Smooth muscle cell (in vitro differentiated cells): ENCODE measurements at regions not wholly inside any gene's neighbourhood (a gene's known extent, or its start where the extent isn't known, plus 50 kb on each side); places are given as distances from the start of the nearest gene placed in this dataset.

Experiments used
- DNase-seq: peaks from one replicate; lab custom pipeline; 2025; ENCODE audit not compliant: unreplicated experiment; lab: John Stamatoyannopoulos, UW
- H2AFZ ChIP-seq: fragments of 200-600 bp; sonication (generic); 2 replicates; pipeline ENCODE4 v1.6.0; 2016; ENCODE audit warnings: antibody characterized with exemption, low read depth, mild to moderate bottlenecking
- H3F3A ChIP-seq: fragments of 200-600 bp; sonication (generic); 2 replicates; pipeline ENCODE4 v1.6.0; 2017; ENCODE audit warnings: antibody characterized with exemption, low read depth
- H3K27ac ChIP-seq: fragments of 200-600 bp; sonication (generic); 2 replicates; pipeline ENCODE4 v1.5.1; 2016; ENCODE audit warnings: low read depth, mild to moderate bottlenecking
- H3K27me3 ChIP-seq: fragments of 200-600 bp; sonication (generic); 2 replicates; pipeline ENCODE4 v1.6.1; 2016; ENCODE audit warnings: low read depth, mild to moderate bottlenecking
- H3K36me3 ChIP-seq: fragments of 200-600 bp; sonication (generic); 2 replicates; pipeline ENCODE4 v1.5.1; 2016; ENCODE audit warnings: low read depth
- H3K4me1 ChIP-seq: fragments of 200-600 bp; sonication (generic); 2 replicates; pipeline ENCODE4 v1.5.1; 2016; ENCODE audit warnings: low read depth
- H3K4me2 ChIP-seq: fragments of 200-600 bp; sonication (generic); 2 replicates; pipeline ENCODE4 v1.6.0; 2016; ENCODE audit warnings: mild to moderate bottlenecking
- H3K4me3 ChIP-seq: fragments of 200-600 bp; sonication (generic); 2 replicates; pipeline ENCODE4 v1.5.1; 2016; ENCODE audit warnings: mild to moderate bottlenecking
- H3K79me2 ChIP-seq: fragments of 200-600 bp; sonication (generic); 2 replicates; pipeline ENCODE4 v1.6.0; 2016; ENCODE audit warnings: low read depth, mild to moderate bottlenecking
- H3K9ac ChIP-seq: fragments of 200-600 bp; sonication (generic); 2 replicates; pipeline ENCODE4 v1.6.0; 2016; ENCODE audit warnings: low read depth
- H3K9me3 ChIP-seq: fragments of 200-600 bp; sonication (generic); replicated peaks from 2 replicates; pipeline ENCODE4 v1.5.1; 2016; ENCODE audit warnings: low read depth
- H4K20me1 ChIP-seq: fragments of 200-600 bp; sonication (generic); 2 replicates; pipeline ENCODE4 v1.6.0; 2016; ENCODE audit warnings: low read depth
- WGBS: methylation state at CpG from one replicate; pipeline ENCODE4 v1.1.7; 2016; ENCODE audit warnings: low lambda C conversion rate; 5-methylcytosine and 5-hydroxymethylcytosine counted together
- TF ChIP-seq, protein P1 (sequence below): fragments of 200-600 bp; sonication (generic); IDR thresholded peaks from 2 replicates; pipeline ENCODE4 v1.5.1; 2017; ENCODE audit warnings: borderline replicate concordance, mild to moderate bottlenecking, antibody characterized with exemption; ENCODE audit not compliant: insufficient read depth, poor library complexity, severe bottlenecking

DNA sequence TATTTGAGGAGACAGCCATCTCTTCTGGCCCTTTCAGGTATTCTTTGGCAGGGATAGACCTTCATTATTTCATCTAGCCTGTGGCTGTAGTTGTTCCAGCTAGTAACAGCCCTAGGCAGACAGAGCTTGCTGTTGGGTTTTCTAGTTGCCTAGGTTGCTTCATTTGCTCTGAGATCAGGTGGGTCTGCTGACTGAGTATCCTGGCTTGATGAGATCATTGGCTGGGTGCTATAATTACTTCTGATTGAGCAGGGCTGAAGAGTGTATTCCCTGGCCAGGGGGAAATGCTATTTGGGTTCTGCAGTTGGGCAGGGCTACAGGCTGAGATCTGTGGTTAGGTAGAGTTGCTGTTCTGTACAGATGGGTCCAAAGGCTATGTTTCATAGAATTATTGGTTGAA is 456.1 kb downstream of the PSAT1 start:
- Histone ChIP-seq H4K20me1 (no peaks in the 10 kb centered on the region), H3K36me3 (no peaks in the 10 kb centered on the region), H3K4me2 (no peak overlapping the region), H3K9ac (no peak overlapping the region), H3F3A (no peaks in the 10 kb centered on the region), H3K4me1 (no peaks in the 10 kb centered on the region), H3K79me2 (no peaks in the 10 kb centered on the region), H3K9me3 (no peaks in the 10 kb centered on the region), H2AFZ (no peak overlapping the region), H3K27ac (no peak overlapping the region), H3K4me3 (no peak overlapping the region), H3K27me3 (no peaks in the 10 kb centered on the region)
- TF ChIP-seq, protein P1, sequence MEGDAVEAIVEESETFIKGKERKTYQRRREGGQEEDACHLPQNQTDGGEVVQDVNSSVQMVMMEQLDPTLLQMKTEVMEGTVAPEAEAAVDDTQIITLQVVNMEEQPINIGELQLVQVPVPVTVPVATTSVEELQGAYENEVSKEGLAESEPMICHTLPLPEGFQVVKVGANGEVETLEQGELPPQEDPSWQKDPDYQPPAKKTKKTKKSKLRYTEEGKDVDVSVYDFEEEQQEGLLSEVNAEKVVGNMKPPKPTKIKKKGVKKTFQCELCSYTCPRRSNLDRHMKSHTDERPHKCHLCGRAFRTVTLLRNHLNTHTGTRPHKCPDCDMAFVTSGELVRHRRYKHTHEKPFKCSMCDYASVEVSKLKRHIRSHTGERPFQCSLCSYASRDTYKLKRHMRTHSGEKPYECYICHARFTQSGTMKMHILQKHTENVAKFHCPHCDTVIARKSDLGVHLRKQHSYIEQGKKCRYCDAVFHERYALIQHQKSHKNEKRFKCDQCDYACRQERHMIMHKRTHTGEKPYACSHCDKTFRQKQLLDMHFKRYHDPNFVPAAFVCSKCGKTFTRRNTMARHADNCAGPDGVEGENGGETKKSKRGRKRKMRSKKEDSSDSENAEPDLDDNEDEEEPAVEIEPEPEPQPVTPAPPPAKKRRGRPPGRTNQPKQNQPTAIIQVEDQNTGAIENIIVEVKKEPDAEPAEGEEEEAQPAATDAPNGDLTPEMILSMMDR, result no peak
- no peak for DNase-seq

- Histone ChIP-seq H3F3A (no peaks in the 10 kb centered on the region), H3K4me1 (no peaks in the 10 kb centered on the region), H3K27ac (no peak overlapping the region), H3K9me3 (no peaks in the 10 kb centered on the region), H3K36me3 (no peaks in the 10 kb centered on the region), H2AFZ (no peak overlapping the region), H3K79me2 (no peaks in the 10 kb centered on the region), H3K4me2 (no peak overlapping the region), H4K20me1 (no peaks in the 10 kb centered on the region), H3K4me3 (no peak overlapping the region), H3K9ac (no peak overlapping the region), H3K27me3 (no peaks in the 10 kb centered on the region)
- DNase-seq, result no peak
- 94% methylated on average over 7 of the region's 7 CpGs for WGBS
- TF ChIP-seq, protein P1, result no peak
Measured at GRCh38 chr9:78756813-78757510, 460.0 kb downstream of the PSAT1 start.

DNA sequence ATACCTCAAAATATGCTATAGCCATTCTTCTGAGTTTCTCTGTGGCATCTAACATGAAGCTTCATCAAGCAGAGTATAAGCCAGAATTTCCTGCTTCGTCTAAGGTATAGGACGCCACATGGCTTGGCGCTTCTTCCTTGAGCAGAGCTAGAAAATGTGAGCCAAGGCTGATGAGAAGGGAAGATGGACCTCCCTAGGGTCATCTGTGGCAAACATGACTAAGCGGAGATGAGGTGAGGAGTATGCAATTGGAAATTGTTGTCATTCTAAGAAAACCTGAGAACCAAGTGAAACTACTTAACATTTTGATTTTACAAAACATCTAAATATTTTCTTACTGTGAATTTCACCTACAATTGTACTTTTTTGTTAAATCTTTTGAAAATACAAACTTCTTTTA is 466.5 kb downstream of the PSAT1 start:
- 96% methylated on average over 4 of the region's 4 CpGs for WGBS
- Histone ChIP-seq H3K4me1 (peaks cover 9% of the 10 kb centered on the region), H3K4me3 (no peak overlapping the region), H3K9me3 (no peaks in the 10 kb centered on the region), H3K27me3 (no peaks in the 10 kb centered on the region), H3K4me2 (no peak overlapping the region), H3K9ac (no peak overlapping the region), H3K36me3 (no peaks in the 10 kb centered on the region), H3F3A (no peaks in the 10 kb centered on the region), H2AFZ (no peak overlapping the region), H3K79me2 (no peaks in the 10 kb centered on the region), H4K20me1 (no peaks in the 10 kb centered on the region), H3K27ac (no peak overlapping the region)
- TF ChIP-seq, protein P1, result no peak
- DNase-seq, result no peak

DNA sequence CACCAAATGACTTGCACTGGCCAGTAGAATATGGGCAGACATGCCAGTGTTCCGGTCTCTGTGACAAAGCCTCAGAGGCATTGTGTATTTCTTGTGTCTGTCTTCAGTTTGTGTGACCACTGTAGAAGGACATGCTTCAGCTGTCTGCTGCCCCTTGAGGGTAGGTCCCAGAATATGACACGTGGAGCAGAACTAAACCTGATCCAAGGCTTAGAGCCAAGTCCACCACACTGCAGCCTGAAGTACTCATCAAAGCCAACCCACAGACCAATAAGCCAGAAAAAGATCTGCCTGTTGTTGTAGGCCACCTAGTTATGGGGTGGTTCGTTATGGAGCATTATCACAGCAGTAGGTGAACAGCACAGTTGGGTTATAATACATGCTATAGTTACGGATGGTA is 468.9 kb downstream of the PSAT1 start:
- peaks cover 9% of the 10 kb centered on the region for H3K4me1 ChIP-seq
- no peak overlapping the region for H3K4me2 ChIP-seq
- H3F3A ChIP-seq, result no peaks in the 10 kb centered on the region
- TF ChIP-seq, protein P1, result no peak
- 98% methylated on average over 4 of the region's 4 CpGs for WGBS
- no peaks in the 10 kb centered on the region for H3K79me2 ChIP-seq
- H3K36me3 ChIP-seq, result no peaks in the 10 kb centered on the region
- no peaks in the 10 kb centered on the region for H4K20me1 ChIP-seq
- no peaks in the 10 kb centered on the region for H3K27me3 ChIP-seq
- H2AFZ ChIP-seq, result no peak overlapping the region
- H3K9ac ChIP-seq, result no peak overlapping the region
- H3K4me3 ChIP-seq, result no peak overlapping the region
- no peaks in the 10 kb centered on the region for H3K9me3 ChIP-seq
- DNase-seq, result no peak
- H3K27ac ChIP-seq, result no peak overlapping the region
